ENCODE measurements at regions not wholly inside any gene's neighbourhood (a gene's known extent, or its start where the extent isn't known, plus 50 kb on each side); places are given as distances from the start of the nearest gene placed in this dataset.

DNA sequence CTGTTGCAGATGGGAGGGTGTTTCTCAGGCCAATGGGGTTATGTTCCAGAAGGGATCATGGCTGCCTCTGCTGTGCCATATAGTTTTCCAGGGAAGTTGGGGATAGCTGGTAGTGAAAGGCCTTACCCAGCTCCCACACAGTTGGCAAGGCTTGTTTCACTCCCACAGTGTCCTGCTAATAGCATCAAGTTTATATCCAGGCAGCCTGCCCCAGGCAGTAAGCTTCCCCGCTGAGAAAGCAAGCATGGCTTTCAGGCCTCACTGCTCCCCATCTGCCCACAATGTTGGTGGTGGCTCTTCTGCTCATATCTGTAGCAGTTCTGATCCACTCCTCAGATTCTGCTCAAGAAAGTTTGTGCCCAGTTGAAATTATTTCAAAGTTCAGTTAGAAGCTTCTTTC is 50.9 kb upstream of the DCBLD2 start:
- TF ChIP-seq, protein P1, sequence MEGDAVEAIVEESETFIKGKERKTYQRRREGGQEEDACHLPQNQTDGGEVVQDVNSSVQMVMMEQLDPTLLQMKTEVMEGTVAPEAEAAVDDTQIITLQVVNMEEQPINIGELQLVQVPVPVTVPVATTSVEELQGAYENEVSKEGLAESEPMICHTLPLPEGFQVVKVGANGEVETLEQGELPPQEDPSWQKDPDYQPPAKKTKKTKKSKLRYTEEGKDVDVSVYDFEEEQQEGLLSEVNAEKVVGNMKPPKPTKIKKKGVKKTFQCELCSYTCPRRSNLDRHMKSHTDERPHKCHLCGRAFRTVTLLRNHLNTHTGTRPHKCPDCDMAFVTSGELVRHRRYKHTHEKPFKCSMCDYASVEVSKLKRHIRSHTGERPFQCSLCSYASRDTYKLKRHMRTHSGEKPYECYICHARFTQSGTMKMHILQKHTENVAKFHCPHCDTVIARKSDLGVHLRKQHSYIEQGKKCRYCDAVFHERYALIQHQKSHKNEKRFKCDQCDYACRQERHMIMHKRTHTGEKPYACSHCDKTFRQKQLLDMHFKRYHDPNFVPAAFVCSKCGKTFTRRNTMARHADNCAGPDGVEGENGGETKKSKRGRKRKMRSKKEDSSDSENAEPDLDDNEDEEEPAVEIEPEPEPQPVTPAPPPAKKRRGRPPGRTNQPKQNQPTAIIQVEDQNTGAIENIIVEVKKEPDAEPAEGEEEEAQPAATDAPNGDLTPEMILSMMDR (IDR thresholded peaks at IDR 0.05) = no peak
- no peak for TF ChIP-seq POLR2AphosphoS5 (IDR thresholded peaks at IDR 0.05)
